ENCODE measurements at regions not wholly inside any gene's neighbourhood (a gene's known extent, or its start where the extent isn't known, plus 50 kb on each side); places are given as distances from the start of the nearest gene placed in this dataset.
A peak's percentile ranks its signal among the peaks of the same experiment; 100 is the strongest.

DNA sequence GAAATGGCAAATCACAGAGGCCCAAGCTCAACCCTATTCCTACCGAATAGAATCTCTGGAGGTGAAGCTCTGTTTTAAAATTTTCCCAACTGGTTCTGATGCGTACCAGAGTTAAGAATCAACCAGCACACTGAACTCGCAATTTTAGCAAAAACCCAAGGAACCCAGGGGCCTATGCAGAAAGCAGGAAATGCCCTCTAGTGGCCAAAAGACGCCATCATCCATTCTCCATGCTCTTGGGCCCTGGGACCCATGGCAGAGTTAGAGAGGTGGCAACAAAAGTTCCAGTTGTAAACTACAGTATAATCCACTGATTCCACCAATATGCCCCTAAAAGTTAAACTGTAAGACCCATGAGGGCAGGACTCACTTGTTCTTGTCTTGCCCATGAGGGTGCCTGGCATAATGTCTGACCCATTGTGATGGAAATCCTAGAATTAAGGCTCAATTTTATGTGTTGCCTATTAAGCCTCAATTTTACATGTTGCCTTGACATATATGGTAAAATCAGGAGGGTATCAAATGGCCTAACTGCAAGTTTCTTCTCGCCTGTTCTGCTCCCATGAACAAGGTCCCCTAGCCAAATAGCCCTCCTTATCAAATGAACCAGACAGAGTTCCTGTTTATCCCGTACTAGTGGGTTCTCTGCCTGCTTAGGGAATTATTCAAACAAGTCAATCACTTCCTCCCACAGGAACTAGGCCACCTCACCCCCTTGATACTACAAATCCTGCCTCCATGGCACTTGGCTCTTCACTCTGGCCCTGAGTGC, 137.5 kb upstream of the CPM start:
- Histone ChIP-seq H4K20me1 (ENCODE audit: insufficient read depth) (no peaks in the 10 kb centered on the region), H3K4me2 (ENCODE audit: low read length) (no peak overlapping the region), H3K27me3 (ENCODE audit: insufficient read depth, low read depth, low read length) (no peaks in the 10 kb centered on the region), H3K9ac (ENCODE audit: low read length) (no peak overlapping the region), H3K79me2 (replicated peaks; ENCODE audit: insufficient read depth, low read length) (no peaks in the 10 kb centered on the region), H3K36me3 (ENCODE audit: insufficient read depth, low read length) (no peaks in the 10 kb centered on the region), H3K4me3 (ENCODE audit: low read length) (no peak overlapping the region), H3K9me2 (ENCODE audit: insufficient read depth, low read length) (no peaks in the 10 kb centered on the region), H3F3A (ENCODE audit: insufficient read depth, low read length, poor library complexity, severe bottlenecking) (no peaks in the 10 kb centered on the region), H3K27ac (ENCODE audit: low read length) (no peak overlapping the region), H3K9me3 (ENCODE audit: low read length) (no peaks in the 10 kb centered on the region), H2AFZ (ENCODE audit: low read depth, low read length) (no peak overlapping the region)
- TF ChIP-seq REST (IDR thresholded peaks at IDR 0.05; ENCODE audit: borderline replicate concordance) (no peak), MXI1 (conservative IDR thresholded peaks at IDR 0.05; ENCODE audit: poor library complexity, severe bottlenecking) (no peak), TAF1 (IDR thresholded peaks at IDR 0.05; ENCODE audit: low read depth) (no peak), SMC3 (conservative IDR thresholded peaks at IDR 0.05; ENCODE audit: poor library complexity) (peak; percentile 62), POLR2AphosphoS5 (IDR thresholded peaks at IDR 0.05) (no peak), RAD21 (conservative IDR thresholded peaks at IDR 0.05) (peak; percentile 48), EP300 (conservative IDR thresholded peaks at IDR 0.05; ENCODE audit: poor library complexity, severe bottlenecking) (no peak), EZH2 (IDR thresholded peaks at IDR 0.05; ENCODE audit: borderline replicate concordance, insufficient read depth, low read length, poor library complexity, severe bottlenecking) (no peak)
- TF ChIP-seq, protein P1, sequence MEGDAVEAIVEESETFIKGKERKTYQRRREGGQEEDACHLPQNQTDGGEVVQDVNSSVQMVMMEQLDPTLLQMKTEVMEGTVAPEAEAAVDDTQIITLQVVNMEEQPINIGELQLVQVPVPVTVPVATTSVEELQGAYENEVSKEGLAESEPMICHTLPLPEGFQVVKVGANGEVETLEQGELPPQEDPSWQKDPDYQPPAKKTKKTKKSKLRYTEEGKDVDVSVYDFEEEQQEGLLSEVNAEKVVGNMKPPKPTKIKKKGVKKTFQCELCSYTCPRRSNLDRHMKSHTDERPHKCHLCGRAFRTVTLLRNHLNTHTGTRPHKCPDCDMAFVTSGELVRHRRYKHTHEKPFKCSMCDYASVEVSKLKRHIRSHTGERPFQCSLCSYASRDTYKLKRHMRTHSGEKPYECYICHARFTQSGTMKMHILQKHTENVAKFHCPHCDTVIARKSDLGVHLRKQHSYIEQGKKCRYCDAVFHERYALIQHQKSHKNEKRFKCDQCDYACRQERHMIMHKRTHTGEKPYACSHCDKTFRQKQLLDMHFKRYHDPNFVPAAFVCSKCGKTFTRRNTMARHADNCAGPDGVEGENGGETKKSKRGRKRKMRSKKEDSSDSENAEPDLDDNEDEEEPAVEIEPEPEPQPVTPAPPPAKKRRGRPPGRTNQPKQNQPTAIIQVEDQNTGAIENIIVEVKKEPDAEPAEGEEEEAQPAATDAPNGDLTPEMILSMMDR (IDR thresholded peaks at IDR 0.05; ENCODE audit: poor library complexity, severe bottlenecking): peak; percentile 54

DNA sequence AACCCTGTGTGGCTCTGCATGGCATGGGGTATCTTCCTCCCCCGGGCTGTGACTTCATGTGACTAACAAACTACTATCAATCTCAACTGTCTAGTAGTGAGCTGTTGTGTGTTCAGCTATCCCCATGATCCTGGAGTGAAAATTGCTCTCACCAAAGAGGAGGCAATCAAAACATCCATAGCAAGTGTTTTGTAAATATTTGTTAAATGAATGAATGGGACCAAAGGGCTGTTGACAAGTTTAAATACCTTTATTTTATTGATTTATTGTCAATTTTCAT, 138.1 kb upstream of the CPM start:
- Histone ChIP-seq H3K27me3 (ENCODE audit: insufficient read depth, low read depth, low read length) (no peaks in the 10 kb centered on the region), H3F3A (ENCODE audit: insufficient read depth, low read length, poor library complexity, severe bottlenecking) (no peaks in the 10 kb centered on the region), H3K9me2 (ENCODE audit: insufficient read depth, low read length) (no peaks in the 10 kb centered on the region), H2AFZ (ENCODE audit: low read depth, low read length) (no peak overlapping the region), H3K4me3 (ENCODE audit: low read length) (no peak overlapping the region), H3K4me2 (ENCODE audit: low read length) (no peak overlapping the region), H3K9ac (ENCODE audit: low read length) (no peak overlapping the region), H3K27ac (ENCODE audit: low read length) (no peak overlapping the region), H4K20me1 (ENCODE audit: insufficient read depth) (no peaks in the 10 kb centered on the region), H3K79me2 (replicated peaks; ENCODE audit: insufficient read depth, low read length) (no peaks in the 10 kb centered on the region), H3K9me3 (ENCODE audit: low read length) (no peaks in the 10 kb centered on the region), H3K36me3 (ENCODE audit: insufficient read depth, low read length) (no peaks in the 10 kb centered on the region)
- no peak for TF ChIP-seq REST (IDR thresholded peaks at IDR 0.05; ENCODE audit: borderline replicate concordance)
- TF ChIP-seq, protein P1 (IDR thresholded peaks at IDR 0.05; ENCODE audit: poor library complexity, severe bottlenecking): no peak
- no peak for TF ChIP-seq EP300 (conservative IDR thresholded peaks at IDR 0.05; ENCODE audit: poor library complexity, severe bottlenecking)
- no peak for TF ChIP-seq EZH2 (IDR thresholded peaks at IDR 0.05; ENCODE audit: borderline replicate concordance, insufficient read depth, low read length, poor library complexity, severe bottlenecking)
- no peak for TF ChIP-seq SMC3 (conservative IDR thresholded peaks at IDR 0.05; ENCODE audit: poor library complexity)
- TF ChIP-seq POLR2AphosphoS5 (IDR thresholded peaks at IDR 0.05): no peak
- no peak for TF ChIP-seq TAF1 (IDR thresholded peaks at IDR 0.05; ENCODE audit: low read depth)
- TF ChIP-seq RAD21 (conservative IDR thresholded peaks at IDR 0.05): no peak
- TF ChIP-seq MXI1 (conservative IDR thresholded peaks at IDR 0.05; ENCODE audit: poor library complexity, severe bottlenecking): no peak

Measured in neural cell (in vitro differentiated cells).